SK-N-SH (cell line): ENCODE measurements at regions not wholly inside any gene's neighbourhood (a gene's known extent, or its start where the extent isn't known, plus 50 kb on each side); places are given as distances from the start of the nearest gene placed in this dataset.

Experiments used
- CTCF ChIA-PET: fragments of 300-600, 350-600 bp; formaldehyde crosslinking; extraction: SDS; loops from one replicate; lab custom pipeline; 2021; lab: Yijun Ruan, JAX
- POLR2A ChIA-PET: fragments of 350-600 bp; sonication (Branson Sonifier 250); formaldehyde crosslinking; extraction: SDS; loops from one replicate; lab custom pipeline; 2020; ENCODE audit warnings: antibody characterized with exemption, inconsistent platforms; lab: Yijun Ruan, JAX
- DNase-seq: peaks from one replicate; pipeline ENCODE4 v3.0.0; 2012
- H2AFZ ChIP-seq: fragments of 200-600 bp; sonication (generic); 2 replicates; pipeline ENCODE4 v1.8.1; 2016; ENCODE audit warnings: antibody characterized with exemption, mild to moderate bottlenecking, low read depth
- H3F3A ChIP-seq: fragments of 200-600 bp; sonication (generic); replicated peaks from 2 replicates; pipeline ENCODE3; 2016; ENCODE audit warnings: antibody characterized with exemption, mild to moderate bottlenecking; ENCODE audit not compliant: insufficient read depth
- H3K27ac ChIP-seq, 2 experiments: fragments of 200-500 bp in 1 of 2; fragments of 200-600 bp in 1 of 2; sonication (Bioruptor generic) in 1 of 2; sonication (generic), shearing (Covaris generic) in 1 of 2; 2 replicates each; pipeline versions ENCODE4 v1.5.1 to v1.6.1; 2014 to 2016; ENCODE audit warnings: low read depth in 2 of 2, inconsistent platforms in 1 of 2, low read length in 1 of 2, mild to moderate bottlenecking in 1 of 2, mixed read lengths in 1 of 2
- H3K27me3 ChIP-seq: fragments of 200-600 bp; sonication (generic), shearing (Covaris generic); 2 replicates; pipeline ENCODE4 v1.6.1; 2016; ENCODE audit warnings: mixed run types; ENCODE audit not compliant: insufficient read depth
- H3K36me3 ChIP-seq, 2 experiments: fragments of 200-500 bp in 1 of 2; fragments of 200-600 bp in 1 of 2; sonication (Bioruptor generic) in 1 of 2; sonication (generic) in 1 of 2; replicated peaks in 1 of 2; 2 replicates each; pipeline versions ENCODE3 to v1.5.1; 2014 to 2016; ENCODE audit warnings: low read length in 1 of 2, mild to moderate bottlenecking in 1 of 2; ENCODE audit not compliant: insufficient read depth in 2 of 2, control insufficient read depth in 1 of 2
- H3K4me1 ChIP-seq, 2 experiments: fragments of 200-500 bp in 1 of 2; fragments of 200-600 bp in 1 of 2; sonication (Bioruptor generic) in 1 of 2; sonication (generic), shearing (Covaris generic) in 1 of 2; 2 replicates each; pipeline versions ENCODE4 v1.5.1 to v1.6.1; 2014 to 2016; ENCODE audit warnings: low read depth in 1 of 2, low read length in 1 of 2, mixed run types in 1 of 2; ENCODE audit not compliant: insufficient read depth in 2 of 2, control insufficient read depth in 1 of 2
- H3K4me2 ChIP-seq: fragments of 200-600 bp; sonication (generic), shearing (Covaris generic); 2 replicates; pipeline ENCODE4 v1.6.1; 2017; ENCODE audit warnings: mixed run types
- H3K4me3 ChIP-seq, 2 experiments: fragments of 200-500 bp in 1 of 2; fragments of 200-600 bp in 1 of 2; sonication (Bioruptor generic) in 1 of 2; sonication (generic), shearing (Covaris generic) in 1 of 2; 2 replicates each; pipeline versions ENCODE4 v1.5.1 to v1.8.1; 2014 to 2016; ENCODE audit warnings: low read depth in 2 of 2, inconsistent platforms in 1 of 2, low read length in 1 of 2, mild to moderate bottlenecking in 1 of 2, mixed read lengths in 1 of 2, moderate library complexity in 1 of 2
- H3K79me2 ChIP-seq: fragments of 200-600 bp; sonication (generic); 2 replicates; pipeline ENCODE4 v1.8.1; 2017; ENCODE audit warnings: mild to moderate bottlenecking; ENCODE audit not compliant: insufficient read depth
- H3K9ac ChIP-seq: fragments of 200-600 bp; sonication (generic); 2 replicates; pipeline ENCODE4 v1.6.1; 2017; ENCODE audit warnings: mixed run types
- H3K9me2 ChIP-seq: fragments of 200-600 bp; sonication (generic); 2 replicates; pipeline ENCODE4 v1.6.1; 2017; ENCODE audit warnings: mixed run types
- H3K9me3 ChIP-seq: fragments of 200-600 bp; sonication (generic); 2 replicates; pipeline ENCODE4 v1.6.1; 2017; ENCODE audit warnings: mixed run types, mild to moderate bottlenecking, moderate library complexity
- H4K20me1 ChIP-seq: fragments of 200-600 bp; sonication (generic); 2 replicates; pipeline ENCODE4 v1.6.1; 2017; ENCODE audit warnings: mild to moderate bottlenecking, mixed run types; ENCODE audit not compliant: insufficient read depth
- ELF1 ChIP-seq: IDR thresholded peaks from 2 replicates; pipeline ENCODE4 v1.4.0; 2012
- EZH2phosphoT487 ChIP-seq: fragments of 200-600 bp; sonication (generic); IDR thresholded peaks from 2 replicates; pipeline ENCODE4 v1.6.1; 2017; ENCODE audit warnings: low read depth, mixed run types, mild to moderate bottlenecking, antibody characterized with exemption, moderate library complexity, borderline replicate concordance
- FOSL2 ChIP-seq: IDR thresholded peaks from 2 replicates; pipeline ENCODE4 v1.4.0; 2012; ENCODE audit warnings: low read depth, mild to moderate bottlenecking, moderate library complexity, borderline replicate concordance
- FOXJ3 ChIP-seq: sonication (generic); formaldehyde crosslinking; IDR thresholded peaks from 2 replicates; pipeline ENCODE4 v1.5.1; 2020; ENCODE audit warnings: mild to moderate bottlenecking, missing genetic modification reagents
- FOXM1 ChIP-seq: IDR thresholded peaks from 2 replicates; pipeline ENCODE4 v1.4.0; 2012; ENCODE audit warnings: low read depth, mild to moderate bottlenecking
- GABPA ChIP-seq: IDR thresholded peaks from 2 replicates; pipeline ENCODE4 v1.4.0; 2012; ENCODE audit warnings: low read depth, mild to moderate bottlenecking
- GATA2 ChIP-seq: sonication (generic); formaldehyde crosslinking; IDR thresholded peaks from 2 replicates; pipeline ENCODE4 v1.5.0; 2020; ENCODE audit warnings: mild to moderate bottlenecking, missing genetic modification reagents
- JUND ChIP-seq: IDR thresholded peaks from 2 replicates; pipeline ENCODE4 v1.4.0; 2012
- MEF2A ChIP-seq: IDR thresholded peaks from 2 replicates; pipeline ENCODE4 v1.4.0; 2012; ENCODE audit warnings: low read depth, borderline replicate concordance
- RAD21 ChIP-seq: IDR thresholded peaks from 2 replicates; pipeline ENCODE4 v1.6.1; 2012; ENCODE audit warnings: mild to moderate bottlenecking, low read length
- RCOR1 ChIP-seq: fragments of 150-350 bp; IDR thresholded peaks from 2 replicates; pipeline ENCODE4 v1.6.1; 2017; ENCODE audit warnings: antibody characterized with exemption, low read length
- RFX5 ChIP-seq: IDR thresholded peaks from 2 replicates; pipeline ENCODE4 v1.6.1; 2012; ENCODE audit warnings: mild to moderate bottlenecking, improper control_type of control experiment, low read length
- SIN3A ChIP-seq: IDR thresholded peaks from 2 replicates; pipeline ENCODE4 v1.6.1; 2012; ENCODE audit warnings: low read depth, mild to moderate bottlenecking, low read length, moderate library complexity, borderline replicate concordance
- SMC3 ChIP-seq: IDR thresholded peaks from 2 replicates; pipeline ENCODE4 v1.6.1; 2012; ENCODE audit warnings: low read depth, low read length, improper control_type of control experiment
- TAF1 ChIP-seq: IDR thresholded peaks from 2 replicates; pipeline ENCODE4 v1.6.1; 2012; ENCODE audit warnings: low read depth, mild to moderate bottlenecking, low read length, moderate library complexity, borderline replicate concordance
- TEAD4 ChIP-seq: IDR thresholded peaks from 2 replicates; pipeline ENCODE4 v1.4.0; 2012; ENCODE audit warnings: mild to moderate bottlenecking, borderline replicate concordance; ENCODE audit not compliant: insufficient read depth
- YY1 ChIP-seq: IDR thresholded peaks from 2 replicates; pipeline ENCODE4 v1.4.0; 2012; ENCODE audit warnings: low read depth, mild to moderate bottlenecking
- WGBS: methylation state at CpG from one replicate; pipeline ENCODE4 v1.1.6; 2017; ENCODE audit warnings: low lambda C conversion rate; 5-methylcytosine and 5-hydroxymethylcytosine counted together
- TF ChIP-seq, protein P1 (sequence below): IDR thresholded peaks from 2 replicates; pipeline ENCODE4 v1.6.1; 2012; ENCODE audit warnings: mild to moderate bottlenecking, low read depth, low read length, moderate library complexity
- TF ChIP-seq, protein P2 (sequence below): fragments of 150-350 bp; IDR thresholded peaks from 2 replicates; pipeline ENCODE4 v1.6.1; 2017; ENCODE audit warnings: antibody characterized with exemption, low read length, low read depth, borderline replicate concordance
- TF ChIP-seq, protein P3 (sequence below): IDR thresholded peaks from 2 replicates; pipeline ENCODE4 v1.4.0; 2012; ENCODE audit warnings: low read depth, borderline replicate concordance
- TF ChIP-seq, protein P4 (sequence below): fragments of 150-350 bp; IDR thresholded peaks from 2 replicates; pipeline ENCODE4 v1.6.1; 2016; ENCODE audit warnings: mild to moderate bottlenecking, low read depth, low read length

DNA sequence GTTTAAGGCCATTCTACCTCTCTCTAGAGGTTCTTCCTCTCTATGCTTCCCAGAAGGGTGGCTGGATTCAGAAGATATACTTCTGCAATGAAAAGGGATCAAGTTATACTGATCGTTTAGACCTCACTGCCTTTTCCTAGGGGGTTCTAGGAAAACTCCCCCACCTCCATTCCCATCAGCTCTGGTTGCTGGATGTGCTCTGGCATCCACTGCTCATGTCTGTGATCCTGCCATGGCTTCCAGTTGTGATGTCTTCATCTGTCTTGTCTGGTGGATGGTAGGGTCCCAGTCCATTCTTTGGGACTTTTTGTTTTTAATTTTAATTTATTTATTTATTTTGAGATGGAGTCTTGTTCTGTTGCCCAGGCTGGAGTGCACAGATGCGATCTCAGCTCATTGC is 118.4 kb downstream of the BTBD3 start:
- H3K4me1 ChIP-seq = no peaks in the 10 kb centered on the region; a peak in 1 of 4 replicates
- ChIA-PET POLR2A (no interaction called here), CTCF (no interaction called here)
- H3K27ac ChIP-seq = no peak overlapping the region
- no peak for TF ChIP-seq GABPA
- TF ChIP-seq FOXJ3 (CRISPR knock-in tag) = no peak
- TF ChIP-seq, protein P1, sequence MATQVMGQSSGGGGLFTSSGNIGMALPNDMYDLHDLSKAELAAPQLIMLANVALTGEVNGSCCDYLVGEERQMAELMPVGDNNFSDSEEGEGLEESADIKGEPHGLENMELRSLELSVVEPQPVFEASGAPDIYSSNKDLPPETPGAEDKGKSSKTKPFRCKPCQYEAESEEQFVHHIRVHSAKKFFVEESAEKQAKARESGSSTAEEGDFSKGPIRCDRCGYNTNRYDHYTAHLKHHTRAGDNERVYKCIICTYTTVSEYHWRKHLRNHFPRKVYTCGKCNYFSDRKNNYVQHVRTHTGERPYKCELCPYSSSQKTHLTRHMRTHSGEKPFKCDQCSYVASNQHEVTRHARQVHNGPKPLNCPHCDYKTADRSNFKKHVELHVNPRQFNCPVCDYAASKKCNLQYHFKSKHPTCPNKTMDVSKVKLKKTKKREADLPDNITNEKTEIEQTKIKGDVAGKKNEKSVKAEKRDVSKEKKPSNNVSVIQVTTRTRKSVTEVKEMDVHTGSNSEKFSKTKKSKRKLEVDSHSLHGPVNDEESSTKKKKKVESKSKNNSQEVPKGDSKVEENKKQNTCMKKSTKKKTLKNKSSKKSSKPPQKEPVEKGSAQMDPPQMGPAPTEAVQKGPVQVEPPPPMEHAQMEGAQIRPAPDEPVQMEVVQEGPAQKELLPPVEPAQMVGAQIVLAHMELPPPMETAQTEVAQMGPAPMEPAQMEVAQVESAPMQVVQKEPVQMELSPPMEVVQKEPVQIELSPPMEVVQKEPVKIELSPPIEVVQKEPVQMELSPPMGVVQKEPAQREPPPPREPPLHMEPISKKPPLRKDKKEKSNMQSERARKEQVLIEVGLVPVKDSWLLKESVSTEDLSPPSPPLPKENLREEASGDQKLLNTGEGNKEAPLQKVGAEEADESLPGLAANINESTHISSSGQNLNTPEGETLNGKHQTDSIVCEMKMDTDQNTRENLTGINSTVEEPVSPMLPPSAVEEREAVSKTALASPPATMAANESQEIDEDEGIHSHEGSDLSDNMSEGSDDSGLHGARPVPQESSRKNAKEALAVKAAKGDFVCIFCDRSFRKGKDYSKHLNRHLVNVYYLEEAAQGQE = no peak
- TF ChIP-seq RFX5 = no peak
- TF ChIP-seq FOSL2 = no peak
- TF ChIP-seq TAF1 = no peak
- TF ChIP-seq TEAD4 = no peak
- no peak for TF ChIP-seq JUND
- TF ChIP-seq, protein P2, sequence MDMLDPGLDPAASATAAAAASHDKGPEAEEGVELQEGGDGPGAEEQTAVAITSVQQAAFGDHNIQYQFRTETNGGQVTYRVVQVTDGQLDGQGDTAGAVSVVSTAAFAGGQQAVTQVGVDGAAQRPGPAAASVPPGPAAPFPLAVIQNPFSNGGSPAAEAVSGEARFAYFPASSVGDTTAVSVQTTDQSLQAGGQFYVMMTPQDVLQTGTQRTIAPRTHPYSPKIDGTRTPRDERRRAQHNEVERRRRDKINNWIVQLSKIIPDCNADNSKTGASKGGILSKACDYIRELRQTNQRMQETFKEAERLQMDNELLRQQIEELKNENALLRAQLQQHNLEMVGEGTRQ = no peak
- TF ChIP-seq MEF2A = no peak
- no peak for TF ChIP-seq ELF1
- DNase-seq = no peak
- no peak overlapping the region for H3K4me3 ChIP-seq
- WGBS = 25% methylated on average over 2 of the region's 2 CpGs
- H3F3A ChIP-seq = no peaks in the 10 kb centered on the region
- H3K9ac ChIP-seq = no peak overlapping the region
- H4K20me1 ChIP-seq = no peaks in the 10 kb centered on the region
- H3K9me2 ChIP-seq = no peaks in the 10 kb centered on the region
- H3K4me2 ChIP-seq = no peak overlapping the region
- no peak overlapping the region for H2AFZ ChIP-seq
- no peaks in the 10 kb centered on the region for H3K9me3 ChIP-seq
- H3K27me3 ChIP-seq = no peaks in the 10 kb centered on the region
- no peaks in the 10 kb centered on the region for H3K79me2 ChIP-seq
- H3K36me3 ChIP-seq = no peaks in the 10 kb centered on the region

DNA sequence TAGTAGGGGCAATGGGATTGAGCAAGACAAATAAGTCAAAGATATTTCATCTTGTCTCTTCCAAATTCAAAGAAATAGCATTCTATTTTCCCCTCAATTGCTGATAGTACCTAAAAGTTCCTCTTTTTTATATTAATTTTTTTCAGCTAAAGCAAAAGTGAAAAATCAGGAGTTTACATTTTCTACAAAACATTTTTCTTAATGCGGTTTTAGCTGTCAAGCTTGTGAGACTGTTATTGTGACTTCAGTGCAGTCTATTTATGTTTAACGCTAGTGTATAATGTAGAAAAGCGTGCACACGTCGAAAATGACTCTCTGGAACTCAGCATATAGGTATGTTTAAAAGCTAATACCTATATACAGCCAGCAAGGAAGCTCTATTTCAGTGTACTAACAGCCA is 119.8 kb downstream of the BTBD3 start:
- no peak overlapping the region for H2AFZ ChIP-seq
- no peak overlapping the region for H3K4me3 ChIP-seq
- ChIA-PET CTCF (no interaction called here), POLR2A (no interaction called here)
- H3K27ac ChIP-seq = no peak overlapping the region
- H3K9me2 ChIP-seq = no peaks in the 10 kb centered on the region
- H3K36me3 ChIP-seq = no peaks in the 10 kb centered on the region
- H3K4me1 ChIP-seq = no peaks in the 10 kb centered on the region; a peak in 1 of 4 replicates
- H4K20me1 ChIP-seq = no peaks in the 10 kb centered on the region
- no peaks in the 10 kb centered on the region for H3F3A ChIP-seq
- no peak overlapping the region for H3K9ac ChIP-seq
- no peak overlapping the region for H3K4me2 ChIP-seq
- DNase-seq = no peak
- WGBS = 31% methylated on average over 5 of the region's 5 CpGs
- no peaks in the 10 kb centered on the region for H3K9me3 ChIP-seq
- H3K27me3 ChIP-seq = no peaks in the 10 kb centered on the region
- H3K79me2 ChIP-seq = no peaks in the 10 kb centered on the region
- TF ChIP-seq YY1 (no peak), RCOR1 (no peak), SMC3 (no peak), FOSL2 (no peak), TAF1 (no peak), GATA2 (CRISPR knock-in tag) (no peak), EZH2phosphoT487 (no peak), FOXM1 (no peak), SIN3A (no peak), RAD21 (no peak)
- TF ChIP-seq, protein P3, sequence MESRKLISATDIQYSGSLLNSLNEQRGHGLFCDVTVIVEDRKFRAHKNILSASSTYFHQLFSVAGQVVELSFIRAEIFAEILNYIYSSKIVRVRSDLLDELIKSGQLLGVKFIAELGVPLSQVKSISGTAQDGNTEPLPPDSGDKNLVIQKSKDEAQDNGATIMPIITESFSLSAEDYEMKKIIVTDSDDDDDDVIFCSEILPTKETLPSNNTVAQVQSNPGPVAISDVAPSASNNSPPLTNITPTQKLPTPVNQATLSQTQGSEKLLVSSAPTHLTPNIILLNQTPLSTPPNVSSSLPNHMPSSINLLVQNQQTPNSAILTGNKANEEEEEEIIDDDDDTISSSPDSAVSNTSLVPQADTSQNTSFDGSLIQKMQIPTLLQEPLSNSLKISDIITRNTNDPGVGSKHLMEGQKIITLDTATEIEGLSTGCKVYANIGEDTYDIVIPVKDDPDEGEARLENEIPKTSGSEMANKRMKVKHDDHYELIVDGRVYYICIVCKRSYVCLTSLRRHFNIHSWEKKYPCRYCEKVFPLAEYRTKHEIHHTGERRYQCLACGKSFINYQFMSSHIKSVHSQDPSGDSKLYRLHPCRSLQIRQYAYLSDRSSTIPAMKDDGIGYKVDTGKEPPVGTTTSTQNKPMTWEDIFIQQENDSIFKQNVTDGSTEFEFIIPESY = no peak
- TF ChIP-seq, protein P4, sequence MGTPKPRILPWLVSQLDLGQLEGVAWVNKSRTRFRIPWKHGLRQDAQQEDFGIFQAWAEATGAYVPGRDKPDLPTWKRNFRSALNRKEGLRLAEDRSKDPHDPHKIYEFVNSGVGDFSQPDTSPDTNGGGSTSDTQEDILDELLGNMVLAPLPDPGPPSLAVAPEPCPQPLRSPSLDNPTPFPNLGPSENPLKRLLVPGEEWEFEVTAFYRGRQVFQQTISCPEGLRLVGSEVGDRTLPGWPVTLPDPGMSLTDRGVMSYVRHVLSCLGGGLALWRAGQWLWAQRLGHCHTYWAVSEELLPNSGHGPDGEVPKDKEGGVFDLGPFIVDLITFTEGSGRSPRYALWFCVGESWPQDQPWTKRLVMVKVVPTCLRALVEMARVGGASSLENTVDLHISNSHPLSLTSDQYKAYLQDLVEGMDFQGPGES = no peak
